ENCODE measurements at regions not wholly inside any gene's neighbourhood (a gene's known extent, or its start where the extent isn't known, plus 50 kb on each side); places are given as distances from the start of the nearest gene placed in this dataset.

GRCh38 chr22:27068121-27068520 lies 410.7 kb downstream of the MIAT start:
- TF ChIP-seq CTCF (IDR thresholded peaks at IDR 0.05) (no peak), POLR2A (IDR thresholded peaks at IDR 0.05) (no peak), POLR2AphosphoS5 (IDR thresholded peaks at IDR 0.05; ENCODE audit: insufficient read depth in 1 of 2, low read depth in 1 of 2) (no peak)

Measured in vagina (tissue), 2 donors.